NT2/D1 (cell line): ENCODE measurements at regions not wholly inside any gene's neighbourhood (a gene's known extent, or its start where the extent isn't known, plus 50 kb on each side); places are given as distances from the start of the nearest gene placed in this dataset.

Experiments
- DNase-seq: peaks from one replicate; pipeline ENCODE4 v3.0.0-alpha.2; 2011; ENCODE audit warnings: low read depth, low spot score
- H3K27me3 ChIP-seq: 2 replicates; pipeline ENCODE4 v1.6.0; 2011; ENCODE audit warnings: mild to moderate bottlenecking; ENCODE audit not compliant: insufficient read length, insufficient read depth
- H3K36me3 ChIP-seq: 2 replicates; pipeline ENCODE4 v1.6.1; 2011; ENCODE audit warnings: mild to moderate bottlenecking, low read length, mixed read lengths; ENCODE audit not compliant: insufficient read depth, insufficient read length
- H3K4me1 ChIP-seq: 2 replicates; pipeline ENCODE4 v1.5.1; 2011; ENCODE audit not compliant: insufficient read depth, insufficient read length
- H3K4me3 ChIP-seq: 2 replicates; pipeline ENCODE4 v1.5.1; 2011; ENCODE audit warnings: low read depth; ENCODE audit not compliant: insufficient read length
- H3K9ac ChIP-seq: 2 replicates; pipeline ENCODE4 v1.6.0; 2011; ENCODE audit warnings: low read depth; ENCODE audit not compliant: insufficient read length
- H3K9me3 ChIP-seq: 2 replicates; pipeline ENCODE4 v1.5.1; 2011; ENCODE audit warnings: mild to moderate bottlenecking, low read length; ENCODE audit not compliant: insufficient read depth
- SUZ12 ChIP-seq: IDR thresholded peaks from 2 replicates; pipeline ENCODE4 v1.6.1; 2011; ENCODE audit not compliant: insufficient read length, insufficient read depth; ENCODE audit errors: extremely low read depth
- YY1 ChIP-seq: IDR thresholded peaks from 2 replicates; pipeline ENCODE4 v1.6.1; 2011; ENCODE audit not compliant: insufficient read length, insufficient read depth
- ZNF274 ChIP-seq: IDR thresholded peaks from 2 replicates; pipeline ENCODE4 v1.6.1; 2011; ENCODE audit warnings: mild to moderate bottlenecking, low read depth, low read length

DNA sequence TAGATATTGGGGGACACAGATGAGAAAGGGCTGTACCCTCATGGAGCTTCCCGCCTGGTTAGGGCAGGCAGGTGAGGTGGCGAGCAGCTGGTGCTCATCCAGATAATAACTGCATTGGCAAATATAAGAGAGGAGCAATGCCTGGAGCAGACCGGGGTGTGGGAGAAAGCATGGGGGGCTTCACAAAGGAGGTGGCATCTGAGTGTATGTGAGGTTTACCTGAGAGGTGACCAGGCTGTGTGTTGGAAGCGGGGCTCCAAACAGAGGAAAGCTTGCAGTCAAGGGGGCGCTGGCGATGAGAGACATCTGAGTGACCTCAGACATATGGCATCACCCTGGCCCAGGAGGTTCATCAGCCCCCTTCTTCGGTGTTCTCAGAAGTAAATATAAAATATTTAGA lies 72.1 kb upstream of the PMEPA1 start:
- Histone ChIP-seq H3K4me1 (peaks cover 11% of the 10 kb centered on the region), H3K36me3 (no peaks in the 10 kb centered on the region), H3K4me3 (no peak overlapping the region), H3K9me3 (no peaks in the 10 kb centered on the region), H3K9ac (no peak overlapping the region), H3K27me3 (no peaks in the 10 kb centered on the region)
- DNase-seq, result no peak
- no peak for TF ChIP-seq ZNF274
- TF ChIP-seq SUZ12, result no peak
- TF ChIP-seq YY1, result no peak

DNA sequence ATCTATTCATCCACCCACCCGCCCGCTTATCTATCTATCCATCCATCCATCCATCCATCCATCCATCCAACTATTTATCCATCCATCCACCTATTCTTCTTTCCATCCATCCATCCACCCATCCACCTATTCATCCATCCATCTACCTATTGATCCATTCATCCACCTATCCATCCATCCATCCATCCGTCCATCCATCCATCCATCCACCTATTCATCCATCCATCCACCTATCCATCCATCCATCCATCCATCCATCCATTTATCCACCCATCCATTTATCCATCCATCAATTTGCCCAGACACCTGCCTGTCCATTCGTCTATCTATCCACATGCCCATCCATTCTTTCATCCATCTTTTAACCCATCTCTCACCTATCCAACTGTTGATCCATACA lies 71.1 kb upstream of the PMEPA1 start:
- Histone ChIP-seq H3K36me3 (no peaks in the 10 kb centered on the region), H3K27me3 (no peaks in the 10 kb centered on the region), H3K9ac (no peak overlapping the region), H3K9me3 (no peaks in the 10 kb centered on the region), H3K4me1 (peaks cover 11% of the 10 kb centered on the region), H3K4me3 (no peak overlapping the region)
- TF ChIP-seq YY1 (no peak), ZNF274 (no peak), SUZ12 (no peak)
- no peak for DNase-seq

DNA sequence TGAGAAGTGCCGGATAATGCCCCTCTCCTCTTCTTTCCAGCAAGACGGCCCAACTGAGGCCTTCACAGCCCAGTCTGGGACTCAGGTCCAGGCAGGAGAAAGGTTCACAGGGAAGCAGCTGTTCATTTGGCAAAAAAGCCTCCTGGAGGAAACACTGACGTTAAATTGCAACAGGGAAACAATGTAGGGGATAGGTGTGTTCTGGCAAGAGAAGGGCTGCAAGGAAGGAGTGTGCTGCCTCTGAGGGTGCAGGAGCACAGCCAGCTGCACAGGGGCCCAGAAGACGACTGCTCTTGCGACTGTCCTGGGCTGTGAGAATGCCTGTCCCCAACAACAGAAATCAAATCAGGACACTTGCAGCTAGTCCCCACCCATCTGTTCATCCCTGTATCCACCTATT lies 70.6 kb upstream of the PMEPA1 start:
- H3K27me3 ChIP-seq, result no peaks in the 10 kb centered on the region
- H3K9ac ChIP-seq, result no peak overlapping the region
- no peak for DNase-seq
- TF ChIP-seq YY1, result no peak
- no peak for TF ChIP-seq ZNF274
- TF ChIP-seq SUZ12, result no peak
- H3K4me1 ChIP-seq, result peaks cover 11% of the 10 kb centered on the region
- no peak overlapping the region for H3K4me3 ChIP-seq
- H3K9me3 ChIP-seq, result 0 out of 2 replicates have a peak, but pooled peaks cover 4% of the 10 kb centered on the region
- no peaks in the 10 kb centered on the region for H3K36me3 ChIP-seq

DNA sequence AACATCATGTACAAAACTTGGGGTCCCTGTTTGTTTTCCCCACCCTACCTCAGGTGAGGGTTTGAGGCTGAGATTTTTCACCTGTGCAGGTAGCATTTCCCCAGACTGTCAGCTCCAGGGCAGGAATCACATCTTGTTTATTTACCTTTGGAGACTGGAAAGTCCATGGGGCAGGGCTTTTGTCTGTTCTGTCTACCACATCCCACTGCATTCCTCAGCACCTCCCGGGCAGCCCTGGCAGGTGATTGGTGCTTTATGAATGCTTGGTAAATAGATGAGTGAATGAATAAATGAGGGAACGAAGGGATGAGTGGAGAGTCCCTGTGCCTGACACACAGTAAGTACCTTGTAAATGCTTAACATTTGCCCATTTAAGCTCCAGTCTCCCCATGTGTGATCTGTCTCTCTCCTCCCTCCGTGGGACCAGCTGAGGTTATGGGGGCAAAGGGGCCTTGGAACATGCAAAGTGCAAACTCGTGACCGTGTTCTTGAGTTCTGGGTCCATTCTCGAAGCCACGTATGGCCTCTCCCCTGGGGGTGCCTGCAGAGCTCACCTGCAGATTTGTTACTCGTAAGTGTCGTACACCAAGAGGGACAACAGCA lies 69.7 kb upstream of the PMEPA1 start:
- no peak overlapping the region for H3K9ac ChIP-seq
- H3K27me3 ChIP-seq, result peaks cover under 1% of the 10 kb centered on the region
- H3K9me3 ChIP-seq, result 0 out of 2 replicates have a peak, but pooled peaks cover 4% of the 10 kb centered on the region
- no peak for DNase-seq
- peaks cover 11% of the 10 kb centered on the region for H3K4me1 ChIP-seq
- H3K36me3 ChIP-seq, result no peaks in the 10 kb centered on the region
- TF ChIP-seq SUZ12, result no peak
- TF ChIP-seq ZNF274, result no peak
- no peak for TF ChIP-seq YY1
- no peak overlapping the region for H3K4me3 ChIP-seq

DNA sequence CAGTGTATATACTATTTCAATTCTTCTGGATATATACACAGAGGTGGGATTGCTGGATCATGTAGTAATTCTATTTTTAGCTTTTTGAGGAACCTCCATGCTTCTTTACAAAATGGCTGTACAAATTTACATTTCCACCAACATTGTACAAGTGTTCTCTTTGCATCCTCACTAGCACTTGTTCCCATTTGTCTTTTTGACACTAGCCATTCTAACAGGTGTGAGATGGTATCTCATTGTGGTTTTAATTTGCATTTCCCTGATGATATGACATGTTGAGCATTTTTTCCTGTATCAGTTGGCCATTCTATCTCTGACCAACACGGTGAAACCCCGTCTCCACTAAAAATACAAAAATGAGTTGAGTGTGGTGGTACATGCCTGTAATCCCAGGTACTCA lies 68.1 kb upstream of the PMEPA1 start:
- 0 out of 2 replicates have a peak, but pooled peaks cover 4% of the 10 kb centered on the region for H3K9me3 ChIP-seq
- TF ChIP-seq SUZ12 (no peak), ZNF274 (no peak), YY1 (no peak)
- H3K27me3 ChIP-seq, result peaks cover 3% of the 10 kb centered on the region
- no peak overlapping the region for H3K4me3 ChIP-seq
- H3K4me1 ChIP-seq, result peaks cover 4% of the 10 kb centered on the region
- H3K9ac ChIP-seq, result no peak overlapping the region
- no peaks in the 10 kb centered on the region for H3K36me3 ChIP-seq
- no peak for DNase-seq

DNA sequence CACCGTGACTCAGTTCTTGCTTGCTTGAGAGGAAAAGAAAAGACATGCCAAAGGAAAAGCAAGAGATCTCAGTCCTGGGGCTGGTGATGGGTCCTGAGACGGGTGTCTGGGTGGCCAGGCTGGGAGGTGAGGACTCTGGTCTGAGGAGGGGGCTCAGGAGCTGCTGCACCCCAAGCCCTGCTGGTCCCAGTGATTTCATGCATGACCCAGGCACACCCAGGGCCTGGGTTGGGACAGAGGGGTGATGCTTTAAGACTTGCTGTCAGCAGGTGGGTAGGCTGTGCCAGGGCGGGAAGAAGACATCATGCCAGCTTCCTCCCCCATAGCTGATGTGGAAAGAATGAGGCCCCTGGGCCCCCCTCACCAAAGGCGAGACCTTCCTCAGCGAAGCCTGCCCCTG lies 65.1 kb upstream of the PMEPA1 start:
- Histone ChIP-seq H3K27me3 (peaks cover 3% of the 10 kb centered on the region), H3K4me3 (no peak overlapping the region), H3K4me1 (peaks cover 5% of the 10 kb centered on the region), H3K36me3 (no peaks in the 10 kb centered on the region), H3K9me3 (0 out of 2 replicates have a peak, but pooled peaks cover 4% of the 10 kb centered on the region), H3K9ac (no peak overlapping the region)
- DNase-seq, result no peak
- TF ChIP-seq YY1 (no peak), ZNF274 (no peak), SUZ12 (no peak)

DNA sequence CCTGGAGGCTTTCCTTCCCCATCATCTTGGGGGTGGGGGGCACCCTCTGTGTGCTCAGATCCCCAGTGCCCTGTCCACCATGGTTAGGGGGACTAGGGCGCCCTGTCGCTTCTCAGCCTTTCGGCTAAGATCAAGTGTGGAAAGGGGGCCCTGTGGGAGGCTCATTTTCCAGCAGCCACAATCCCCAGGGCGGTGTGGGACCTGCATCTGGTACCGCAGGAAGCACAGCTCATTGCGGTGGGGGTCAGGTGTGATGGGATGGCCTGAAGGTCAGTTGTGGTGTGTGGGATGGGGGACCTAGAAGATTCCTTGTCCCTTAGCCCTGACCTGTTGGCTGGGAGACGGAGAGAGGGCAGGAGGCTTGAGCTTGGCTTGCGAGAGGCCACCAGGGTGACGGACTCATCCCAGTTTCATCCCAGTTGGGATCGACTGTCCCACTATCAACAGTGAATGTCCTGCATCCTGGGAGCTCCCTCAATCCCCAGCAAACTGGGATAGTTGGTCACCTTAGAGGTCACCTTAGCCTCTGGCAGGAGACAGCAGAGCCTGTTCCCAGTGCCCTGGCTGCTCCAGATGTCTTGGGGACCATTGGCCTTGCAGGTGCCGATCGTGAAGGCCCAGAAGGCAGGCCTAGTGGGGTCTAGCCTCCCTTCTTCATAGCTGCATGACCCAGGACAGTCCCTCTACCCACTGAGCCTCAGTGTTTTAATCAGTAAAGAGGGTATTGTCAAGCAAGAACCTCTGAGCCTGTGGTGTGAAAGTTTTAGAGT lies 64.5 kb upstream of the PMEPA1 start:
- Histone ChIP-seq H3K9me3 (0 out of 2 replicates have a peak, but pooled peaks cover 4% of the 10 kb centered on the region), H3K4me3 (no peak overlapping the region), H3K36me3 (no peaks in the 10 kb centered on the region), H3K4me1 (peaks cover 8% of the 10 kb centered on the region), H3K27me3 (peaks cover 3% of the 10 kb centered on the region), H3K9ac (no peak overlapping the region)
- DNase-seq, result no peak
- TF ChIP-seq YY1 (no peak), ZNF274 (no peak), SUZ12 (no peak)
